Astrocyte of the hippocampus (primary cell): ENCODE measurements at regions not wholly inside any gene's neighbourhood (a gene's known extent, or its start where the extent isn't known, plus 50 kb on each side); places are given as distances from the start of the nearest gene placed in this dataset.
A peak's percentile ranks its signal among the peaks of the same experiment; 100 is the strongest.
"Not testable (repeated sequence)": the region's sequence is repeated elsewhere in the genome, so short reads cannot be mapped to it uniquely, and the experiment has no call there.

Source experiments
- DNase-seq: peaks from one replicate; pipeline ENCODE4 v3.0.0; 2011; ENCODE audit warnings: low read depth, low spot score

- DNase-seq: peak; percentile 91
Observed at GRCh38 chr11:13169709-13170108, 107.9 kb upstream of the BMAL1 start.

DNA sequence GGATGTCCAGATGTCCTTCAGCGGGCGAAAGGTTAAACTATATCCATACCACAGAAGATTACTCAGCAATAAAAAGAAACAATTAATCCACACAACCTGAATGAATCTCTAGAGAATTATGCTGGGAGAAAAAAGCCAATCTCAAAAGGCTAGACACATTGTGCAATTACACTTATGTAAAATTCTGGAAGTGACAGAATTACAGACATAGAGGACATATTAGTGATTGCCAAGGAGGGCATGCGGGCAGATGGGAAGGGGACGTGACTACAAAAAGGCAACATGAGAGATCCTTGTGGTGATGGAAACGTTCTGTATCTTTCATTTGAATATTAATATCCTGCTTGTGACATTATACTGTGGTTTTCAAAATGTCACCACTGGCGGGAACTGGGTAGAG lies 103.5 kb upstream of the BMAL1 start:
- DNase-seq: no peak

- DNase-seq: peak; percentile 70
Observed at GRCh38 chr11:13183094-13183825, 94.3 kb upstream of the BMAL1 start.

DNA sequence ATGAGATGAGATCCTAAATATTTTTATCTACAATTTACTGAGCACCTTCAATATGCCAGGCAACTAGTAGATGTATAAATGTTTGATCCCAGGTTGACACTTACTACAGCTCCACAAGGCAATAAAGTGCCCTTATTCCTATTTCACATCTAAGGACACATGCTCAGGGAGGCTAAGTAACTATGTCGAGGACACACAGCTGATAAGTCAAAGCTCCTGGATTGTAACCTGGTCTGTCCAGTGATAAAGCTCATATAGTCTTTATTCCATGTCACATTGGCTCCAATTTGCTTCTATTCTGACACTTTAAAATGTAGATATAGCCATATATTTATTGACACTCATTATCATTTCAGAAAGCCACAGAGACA lies 93.8 kb upstream of the BMAL1 start:
- no peak for DNase-seq

- no peak for DNase-seq
Observed at GRCh38 chr11:13184295-13184794, 93.2 kb upstream of the BMAL1 start.

DNA sequence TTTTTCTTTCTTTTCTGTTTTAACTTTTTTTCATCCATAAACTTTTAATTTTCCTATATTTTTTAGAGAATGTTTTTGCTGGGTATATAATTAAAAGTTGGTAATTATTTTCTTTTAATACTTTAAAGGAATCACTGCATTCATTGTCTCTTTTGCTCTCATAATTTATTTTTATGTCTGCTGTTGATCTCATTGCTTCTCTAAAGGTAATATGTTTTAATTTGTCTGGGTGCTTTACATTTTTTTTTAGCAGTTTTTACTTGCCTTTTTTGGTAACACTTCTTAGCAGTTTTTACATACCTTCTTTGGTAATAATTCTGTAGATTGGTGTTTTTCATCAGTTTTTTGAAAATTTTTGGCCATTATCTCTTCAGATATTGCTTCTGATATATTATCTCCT lies 89.4 kb upstream of the BMAL1 start:
- DNase-seq: no peak

DNA sequence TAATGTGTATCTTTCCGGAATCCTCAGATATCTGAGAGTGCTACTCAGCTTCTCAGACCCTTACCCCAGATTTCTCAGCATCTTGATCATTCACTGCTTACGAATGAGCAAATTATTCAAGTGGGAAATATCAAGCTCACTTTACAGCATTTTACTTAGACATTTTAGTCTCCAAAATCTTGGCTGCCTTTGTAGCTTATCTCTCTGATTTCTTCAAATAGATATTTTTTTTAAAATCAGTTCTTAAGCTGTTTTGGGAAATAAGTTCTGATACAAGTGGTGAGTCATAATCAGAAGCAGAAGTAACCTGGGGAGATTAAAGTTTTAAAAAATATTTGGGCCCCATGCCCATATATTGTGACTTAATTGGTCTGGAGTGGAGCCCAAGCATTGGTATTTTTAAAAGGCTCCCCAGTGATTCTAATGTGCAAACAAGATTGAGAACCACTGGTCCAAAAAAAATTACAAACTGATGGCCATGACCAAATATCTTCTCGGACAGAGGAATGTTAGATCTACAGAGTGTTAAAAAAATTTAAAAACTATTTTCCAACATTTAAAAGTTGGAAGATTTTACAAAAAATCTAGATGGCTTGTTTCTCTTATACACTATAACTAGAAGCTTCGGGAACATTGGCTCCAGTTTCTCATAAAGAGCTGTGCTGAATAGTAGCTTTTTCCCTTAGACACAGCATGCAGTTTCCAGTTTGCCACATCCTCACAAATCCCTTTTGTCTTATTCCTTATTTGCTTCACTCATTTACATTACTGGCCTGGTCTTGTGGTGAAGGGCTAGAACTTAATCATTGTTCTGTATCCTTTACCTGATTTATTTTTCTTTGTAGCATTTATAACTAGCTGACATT lies 87.8 kb upstream of the BMAL1 start:
- DNase-seq: no peak

- no peak for DNase-seq
Observed at GRCh38 chr11:13193613-13194012, 84.0 kb upstream of the BMAL1 start.

GRCh38 chr11:13197374-13197773 lies 80.2 kb upstream of the BMAL1 start:
- not testable (repeated sequence) for DNase-seq

DNA sequence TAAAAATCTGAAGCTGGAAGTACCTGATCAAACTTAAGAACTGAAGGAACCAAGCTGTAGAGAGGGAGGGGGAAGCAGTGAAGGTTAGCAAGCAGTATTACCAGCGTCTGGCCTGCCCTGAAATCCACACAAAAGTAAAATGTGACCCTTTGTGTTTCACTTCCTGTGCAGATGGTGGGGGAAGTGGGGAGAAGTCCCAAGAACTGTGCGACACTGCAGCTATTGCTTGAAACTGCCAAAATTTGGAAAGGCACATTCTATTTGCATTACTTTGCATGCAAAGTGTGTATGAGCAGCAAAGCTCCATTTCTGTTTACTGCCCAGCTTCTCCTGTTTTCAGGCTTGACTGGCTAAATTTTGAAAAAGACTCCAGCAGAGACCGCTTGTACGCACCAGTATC lies 72.1 kb upstream of the BMAL1 start:
- no peak for DNase-seq

DNA sequence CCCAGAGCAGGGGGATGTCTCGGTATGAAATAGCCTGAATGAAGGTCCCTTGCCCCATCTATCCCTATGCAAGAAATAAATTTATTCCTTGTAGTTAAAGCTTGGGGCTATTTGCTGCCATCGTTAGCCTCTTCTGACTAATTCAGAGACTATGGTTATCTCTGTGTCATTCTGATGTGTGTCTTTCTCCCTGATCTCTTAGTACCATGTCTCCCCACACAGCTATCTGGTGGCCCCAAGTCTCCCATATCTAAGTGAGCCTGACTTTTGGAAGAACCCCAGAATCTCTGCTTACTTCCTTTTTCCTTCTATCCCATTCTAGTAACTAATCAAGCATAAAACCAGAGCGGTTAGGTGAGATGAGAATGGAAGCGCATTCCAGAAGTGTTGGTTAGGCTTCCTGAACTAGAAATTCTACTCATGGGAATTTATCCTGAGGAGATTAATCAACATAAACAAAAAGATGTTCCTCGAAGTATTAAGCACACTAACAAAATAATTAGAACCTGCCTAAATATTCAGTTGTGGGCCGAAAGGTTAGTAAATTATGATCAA lies 71.4 kb upstream of the BMAL1 start:
- peak; percentile 37 for DNase-seq

DNA sequence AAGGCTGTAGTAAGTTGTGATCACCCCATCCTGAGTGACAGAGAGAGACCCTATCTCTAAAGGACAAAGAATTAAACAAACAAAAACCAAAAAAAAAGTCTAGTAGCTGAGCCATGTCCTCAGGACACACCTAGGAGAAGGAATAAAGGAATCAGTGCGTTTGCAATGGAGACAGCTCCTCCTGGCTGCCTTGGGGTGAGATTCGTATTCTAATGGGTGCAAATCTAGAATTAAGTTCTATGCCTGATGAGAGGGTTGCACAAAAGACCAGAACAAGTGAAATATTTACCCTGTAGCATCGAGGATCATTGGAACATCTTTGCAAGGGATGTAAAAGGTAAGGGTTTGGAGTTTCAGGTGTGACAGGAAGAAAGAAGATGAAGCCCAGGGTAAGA lies 70.3 kb upstream of the BMAL1 start:
- DNase-seq: no peak

GRCh38 chr11:13207665-13208594 lies 69.7 kb upstream of the BMAL1 start:
- peak; percentile 89 for DNase-seq

DNA sequence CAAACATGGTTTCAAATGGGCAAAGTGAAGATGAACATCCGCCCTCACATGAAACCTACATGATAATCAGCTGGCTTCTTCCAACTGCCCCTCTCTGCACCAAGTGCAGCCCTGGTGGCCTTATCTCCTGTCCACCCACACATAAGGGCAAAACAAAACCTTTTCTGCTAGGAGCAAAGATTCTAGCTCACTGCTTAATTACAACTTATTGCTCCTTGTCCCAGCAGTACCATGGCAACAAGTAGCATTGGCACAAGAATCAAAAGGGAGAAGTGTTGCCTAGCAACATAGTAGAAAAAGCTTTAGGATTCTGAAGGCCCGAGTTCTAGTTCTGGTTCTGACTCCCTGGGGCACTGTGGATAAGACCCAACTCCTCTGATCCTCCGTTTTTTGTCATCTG lies 68.7 kb upstream of the BMAL1 start:
- DNase-seq: peak; percentile 50

GRCh38 chr11:13209379-13209778 lies 68.2 kb upstream of the BMAL1 start:
- no peak for DNase-seq

DNA sequence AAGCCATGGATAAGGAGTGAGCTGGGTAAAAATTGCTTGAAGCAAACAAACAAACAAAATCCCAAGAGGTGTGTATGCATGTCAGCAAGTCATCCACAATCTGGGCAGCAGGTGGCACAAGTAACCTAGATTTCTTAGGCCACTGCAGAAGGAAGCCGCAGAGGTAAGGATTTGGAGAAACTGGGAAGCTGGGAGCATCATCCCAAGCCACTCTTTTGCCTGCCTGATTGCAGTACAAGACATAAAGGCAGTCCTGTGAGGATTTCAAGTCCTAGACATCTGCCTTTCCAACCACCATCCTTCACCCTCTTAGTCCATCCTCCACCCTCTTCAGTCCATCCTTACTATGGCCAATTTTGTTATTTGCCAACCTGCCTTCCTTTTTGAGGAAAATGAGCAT lies 67.2 kb upstream of the BMAL1 start:
- DNase-seq: peak; percentile 91

- DNase-seq: no peak
Observed at GRCh38 chr11:13214276-13214675, 63.3 kb upstream of the BMAL1 start.

GRCh38 chr11:13215149-13215548 lies 62.4 kb upstream of the BMAL1 start:
- DNase-seq: peak; percentile 78

GRCh38 chr11:13216019-13216710 lies 61.4 kb upstream of the BMAL1 start:
- DNase-seq: peak; percentile 99

- DNase-seq: no peak
Observed at GRCh38 chr11:13216711-13217075, 60.9 kb upstream of the BMAL1 start.

GRCh38 chr11:13218685-13219084 lies 58.9 kb upstream of the BMAL1 start:
- not testable (repeated sequence) for DNase-seq
